ENCODE measurements at regions not wholly inside any gene's neighbourhood (a gene's known extent, or its start where the extent isn't known, plus 50 kb on each side); places are given as distances from the start of the nearest gene placed in this dataset.

DNA sequence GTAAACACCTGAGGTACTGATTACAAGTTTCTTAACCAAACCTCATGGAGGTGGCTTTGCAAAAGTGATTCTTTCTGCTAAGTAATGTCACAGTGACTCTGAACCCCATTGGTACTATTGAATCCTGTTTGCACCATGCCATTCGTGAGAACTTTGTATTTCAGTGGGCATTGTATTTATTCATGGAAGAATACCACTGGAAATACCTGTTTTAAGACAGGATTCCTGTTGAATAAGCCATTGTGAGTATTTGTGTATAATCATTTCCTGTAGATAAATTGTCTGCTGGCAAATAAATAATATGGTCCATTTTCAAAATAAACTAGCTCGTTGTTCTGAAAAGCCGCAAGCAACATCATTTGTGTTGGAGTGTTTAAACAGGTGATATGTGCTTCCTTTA lies 136.4 kb upstream of the GUCY1A1 start:
- no peaks in the 10 kb centered on the region for H3K27me3 Mint-ChIP-seq (ENCODE audit: low read depth)
- H2AFZ ChIP-seq (ENCODE audit: low read length): no peak overlapping the region
- H3K36me3 Mint-ChIP-seq (ENCODE audit: insufficient read depth in 1 of 3, low read depth in 3 of 3): no peaks in the 10 kb centered on the region
- TF ChIP-seq, protein P1, sequence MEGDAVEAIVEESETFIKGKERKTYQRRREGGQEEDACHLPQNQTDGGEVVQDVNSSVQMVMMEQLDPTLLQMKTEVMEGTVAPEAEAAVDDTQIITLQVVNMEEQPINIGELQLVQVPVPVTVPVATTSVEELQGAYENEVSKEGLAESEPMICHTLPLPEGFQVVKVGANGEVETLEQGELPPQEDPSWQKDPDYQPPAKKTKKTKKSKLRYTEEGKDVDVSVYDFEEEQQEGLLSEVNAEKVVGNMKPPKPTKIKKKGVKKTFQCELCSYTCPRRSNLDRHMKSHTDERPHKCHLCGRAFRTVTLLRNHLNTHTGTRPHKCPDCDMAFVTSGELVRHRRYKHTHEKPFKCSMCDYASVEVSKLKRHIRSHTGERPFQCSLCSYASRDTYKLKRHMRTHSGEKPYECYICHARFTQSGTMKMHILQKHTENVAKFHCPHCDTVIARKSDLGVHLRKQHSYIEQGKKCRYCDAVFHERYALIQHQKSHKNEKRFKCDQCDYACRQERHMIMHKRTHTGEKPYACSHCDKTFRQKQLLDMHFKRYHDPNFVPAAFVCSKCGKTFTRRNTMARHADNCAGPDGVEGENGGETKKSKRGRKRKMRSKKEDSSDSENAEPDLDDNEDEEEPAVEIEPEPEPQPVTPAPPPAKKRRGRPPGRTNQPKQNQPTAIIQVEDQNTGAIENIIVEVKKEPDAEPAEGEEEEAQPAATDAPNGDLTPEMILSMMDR (conservative IDR thresholded peaks at IDR 0.05): no peak
- H3K23me2 ChIP-seq (ENCODE audit: insufficient read length, low read depth, low read length, poor library complexity, severe bottlenecking): no peaks in the 10 kb centered on the region
- no peak for DNase-seq
- H2BK20ac ChIP-seq (ENCODE audit: low read depth, low read length, poor library complexity, severe bottlenecking): no peak overlapping the region
- no peaks in the 10 kb centered on the region for H3K9me3 Mint-ChIP-seq
- H3K79me1 ChIP-seq (ENCODE audit: insufficient read depth, low read depth, low read length, poor library complexity, severe bottlenecking): no peaks in the 10 kb centered on the region
- H3K4ac ChIP-seq (ENCODE audit: low read depth, low read length): no peak overlapping the region
- H3K27ac Mint-ChIP-seq: no peak overlapping the region
- H4K20me1 ChIP-seq (ENCODE audit: control insufficient read depth, insufficient read depth, insufficient read length): no peaks in the 10 kb centered on the region
- no peak overlapping the region for H3T11ph ChIP-seq (ENCODE audit: low read length)
- WGBS (ENCODE audit: extremely low coverage, insufficient read length, low lambda C conversion rate): no CpG with 5 or more reads among the region's 3 CpGs
- H4K8ac ChIP-seq (replicated peaks; ENCODE audit: insufficient read length, low read depth, low read length): no peak overlapping the region
- H3K9me3 ChIP-seq (ENCODE audit: control insufficient read depth, low read depth, low read length): no peaks in the 10 kb centered on the region
- no peak overlapping the region for H2BK15ac ChIP-seq (ENCODE audit: low read depth, low read length)
- H3K27ac ChIP-seq (ENCODE audit: insufficient read length, low read depth, low read length): no peak overlapping the region
- no peaks in the 10 kb centered on the region for H3K4me1 Mint-ChIP-seq
- no peaks in the 10 kb centered on the region for H3K27me3 ChIP-seq (ENCODE audit: insufficient read depth, low read length)
- H3K23ac ChIP-seq (ENCODE audit: insufficient read length, low read depth, low read length): no peak overlapping the region
- no peaks in the 10 kb centered on the region for H3K4me1 ChIP-seq (ENCODE audit: insufficient read depth, low read length)
- H3K79me2 ChIP-seq (ENCODE audit: insufficient read depth, low read length): no peaks in the 10 kb centered on the region
- H2BK12ac ChIP-seq (ENCODE audit: insufficient read length, low read depth, low read length): no peak overlapping the region
- H3K56ac ChIP-seq (ENCODE audit: insufficient read length, low read depth, low read length): no peak overlapping the region
- no peak overlapping the region for H2BK5ac ChIP-seq (ENCODE audit: insufficient read length, low read length)
- H3K9ac ChIP-seq (ENCODE audit: extremely low read depth, insufficient read length, low read length): no peak overlapping the region
- H3K18ac ChIP-seq (ENCODE audit: insufficient read length, low read depth, low read length): no peak overlapping the region
- no peak overlapping the region for H4K5ac ChIP-seq (ENCODE audit: insufficient read length, low read depth, low read length)
- H2BK120ac ChIP-seq (ENCODE audit: low read depth, low read length, poor library complexity, severe bottlenecking): no peak overlapping the region
- H4K91ac ChIP-seq (ENCODE audit: insufficient read length, low read depth, low read length): no peak overlapping the region
- H3K14ac ChIP-seq (ENCODE audit: insufficient read depth, low read length): no peak overlapping the region
- H2AK5ac ChIP-seq (ENCODE audit: insufficient read length, low read length): no peak overlapping the region
- H3K4me2 ChIP-seq (ENCODE audit: insufficient read depth, insufficient read length, low read length): no peak overlapping the region
- no peak overlapping the region for H3K4me3 Mint-ChIP-seq

All from H9 (cell line).